Panc1 (cell line): ENCODE measurements at regions not wholly inside any gene's neighbourhood (a gene's known extent, or its start where the extent isn't known, plus 50 kb on each side); places are given as distances from the start of the nearest gene placed in this dataset.

ENCODE experiments used
- ATAC-seq: fragments of 200-7000 bp; cut with Tn5 transposase; 2 replicates; pipeline ENCODE4 v1.9.1; 2020; ENCODE audit warnings: mild to moderate bottlenecking, moderate library complexity
- BruUV-seq: library from RNA; stranded (reverse); fragments of 400-500 nt; replicated peaks from 2 replicates; lab custom pipeline; 2021; lab: Mats Ljungman, UMichigan
- CTCF ChIA-PET: fragments of 300-600 bp; sonication (Branson Sonifier 250); formaldehyde crosslinking; loops from one replicate; lab custom pipeline; 2022; ENCODE audit warnings: antibody characterized with exemption; lab: Charles Lee
- POLR2A ChIA-PET: fragments of 300-600 bp; sonication (Branson Sonifier 250); formaldehyde crosslinking; loops from one replicate; lab custom pipeline; 2022; ENCODE audit warnings: antibody characterized with exemption; lab: Charles Lee
- DNase-seq: peaks from one replicate; pipeline ENCODE4 v3.0.0-alpha.2; 2010; ENCODE audit warnings: low read depth, low spot score
- H3K27ac ChIP-seq: 2 replicates; pipeline ENCODE4 v1.5.1; 2011; ENCODE audit warnings: mild to moderate bottlenecking, low read length, inconsistent platforms
- H3K27me3 ChIP-seq: fragments of 200-500 bp; sonication (Bioruptor generic); 2 replicates; pipeline ENCODE4 v1.6.0; 2014; ENCODE audit warnings: low read length, inconsistent platforms; ENCODE audit not compliant: control insufficient read depth, insufficient read depth
- H3K36me3 ChIP-seq: fragments of 200-500 bp; sonication (Bioruptor generic); 2 replicates; pipeline ENCODE4 v1.5.1; 2014; ENCODE audit warnings: inconsistent platforms, mild to moderate bottlenecking, low read length, moderate library complexity; ENCODE audit not compliant: control insufficient read depth, insufficient read depth
- H3K4me1 ChIP-seq: 2 replicates; pipeline ENCODE4 v1.5.1; 2011; ENCODE audit warnings: inconsistent platforms, mild to moderate bottlenecking, low read length, moderate library complexity; ENCODE audit not compliant: control insufficient read depth, insufficient read depth
- H3K4me3 ChIP-seq, 2 experiments: 2 replicates each; pipeline ENCODE4 v1.5.1; 2011 to 2012; ENCODE audit warnings: low read depth in 2 of 2, low read length in 2 of 2, mild to moderate bottlenecking in 2 of 2, inconsistent platforms in 1 of 2, moderate library complexity in 1 of 2
- H3K9me3 ChIP-seq: fragments of 200-500 bp; sonication (Bioruptor generic); 2 replicates; pipeline ENCODE4 v1.5.1; 2014; ENCODE audit warnings: low read depth, mild to moderate bottlenecking, inconsistent platforms, low read length, moderate library complexity; ENCODE audit not compliant: control insufficient read depth, insufficient read depth
- REST ChIP-seq, 2 experiments: IDR thresholded peaks; 2 replicates each; pipeline ENCODE4 v1.6.1; 2011 to 2012; ENCODE audit warnings: low read depth in 2 of 2, control low read depth in 1 of 2, low read length in 1 of 2, mild to moderate bottlenecking in 1 of 2, moderate library complexity in 1 of 2; ENCODE audit not compliant: insufficient read depth in 1 of 2
- TCF7L2 ChIP-seq: IDR thresholded peaks from 2 replicates; pipeline ENCODE4 v1.6.1; 2011; ENCODE audit warnings: mild to moderate bottlenecking, low read depth, low read length, inconsistent platforms
- in situ Hi-C: cut with HindIII; loops from 2 replicates; pipeline ENCODE4 v1.10.0; 2016; ENCODE audit warnings: low sequenced_read_pairs, low pct_unique_long_range_greater_than_20kb
- intact Hi-C: fragments of 100-400 bp; cut with micrococcal nuclease; formaldehyde crosslinking; loops from one replicate; pipeline ENCODE4 v1.10.0; 2022; ENCODE audit not compliant: unreplicated experiment

DNA sequence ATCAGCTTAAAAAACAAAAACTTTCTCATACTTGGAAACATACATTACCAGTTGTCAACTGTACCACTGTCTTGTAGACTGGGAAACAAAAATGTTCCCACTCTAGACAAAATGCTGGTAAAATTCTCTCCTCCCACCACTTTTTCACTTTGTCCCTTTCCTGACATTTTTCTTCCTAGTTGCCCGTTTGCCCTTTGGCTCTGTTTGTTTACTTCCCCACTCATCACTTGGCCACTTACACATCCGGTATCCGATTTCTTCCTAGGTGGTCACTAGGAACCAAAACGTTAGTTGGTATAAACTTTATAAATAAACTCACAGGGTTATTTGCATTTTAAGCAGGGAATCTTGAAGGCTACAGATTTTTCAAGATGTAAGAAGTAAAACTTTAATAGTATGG lies 84.9 kb downstream of the METTL4 start:
- POLR2A ChIA-PET: no interaction called here

More for the DNA sequence above, 84.9 kb downstream of the METTL4 start:
- in situ Hi-C loops (no loop called here), intact Hi-C loops (no loop called here)
- DNase-seq (no peak), ATAC-seq (no peak)
- H3K4me1 ChIP-seq: no peaks in the 10 kb centered on the region
- H3K36me3 ChIP-seq: no peaks in the 10 kb centered on the region
- no TSS peak for BruUV-seq
- H3K9me3 ChIP-seq: no peaks in the 10 kb centered on the region
- no peak overlapping the region for H3K4me3 ChIP-seq
- TF ChIP-seq REST (IDR thresholded peaks at IDR 0.05; ENCODE audit: insufficient read depth in 1 of 2, low read depth in 2 of 2, low read length in 1 of 2) (no peak), TCF7L2 (no peak)
- no peak overlapping the region for H3K27ac ChIP-seq
- CTCF ChIA-PET: no interaction called here
- H3K27me3 ChIP-seq: no peaks in the 10 kb centered on the region
